Thyroid gland (tissue), 4 donors: ENCODE measurements at regions not wholly inside any gene's neighbourhood (a gene's known extent, or its start where the extent isn't known, plus 50 kb on each side); places are given as distances from the start of the nearest gene placed in this dataset.

Source experiments
- POLR2A ChIP-seq, 2 donors: fragments of 450-650 bp; IDR thresholded peaks; one replicate each; pipeline ENCODE4 v1.6.1; 2017; ENCODE audit warnings: antibody characterized with exemption in 2 of 2, mild to moderate bottlenecking in 2 of 2, moderate library complexity in 1 of 2
- TF ChIP-seq, protein P1 (sequence below), 6 experiments: fragments of 200-600 bp in 3 of 6; fragments of 450-650 bp in 3 of 6; sonication (generic) in 3 of 6; IDR thresholded peaks; one replicate each; pipeline ENCODE4 v1.5.1; 2016 to 2019; ENCODE audit warnings: antibody characterized with exemption in 6 of 6, mild to moderate bottlenecking in 2 of 6, inconsistent platforms in 1 of 6, moderate library complexity in 1 of 6

DNA sequence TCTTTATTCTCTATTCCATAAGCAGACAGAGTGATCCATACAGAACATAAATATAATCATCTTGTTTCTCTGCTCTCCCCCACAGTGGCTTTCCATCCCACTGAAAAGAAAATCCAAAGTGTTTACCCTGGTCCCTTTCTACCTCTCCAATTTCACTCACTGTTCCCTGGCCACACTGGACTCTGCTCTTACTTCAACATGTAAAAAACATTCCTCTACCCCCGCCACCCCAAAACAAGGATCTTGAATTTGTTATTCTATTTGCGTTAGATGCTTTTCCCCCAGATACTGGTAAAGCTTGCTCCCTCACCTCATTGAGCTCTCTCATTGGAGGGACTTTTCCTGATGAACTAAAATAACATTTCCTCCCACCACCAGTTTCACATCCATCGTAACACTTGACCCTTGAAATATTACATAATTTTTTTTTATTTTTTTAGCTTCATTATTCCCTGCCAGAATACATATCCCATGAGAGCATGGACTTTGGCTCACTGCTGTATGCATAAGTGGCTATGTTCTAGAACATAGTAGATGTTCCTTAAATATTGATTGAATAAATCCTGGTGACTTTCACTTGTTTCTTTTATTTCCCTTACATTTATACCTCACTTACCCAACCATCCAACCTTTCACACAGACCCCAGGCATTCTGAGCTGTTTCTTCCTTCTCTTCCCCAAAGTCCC, 162.7 kb upstream of the MEIS2 start:
- TF ChIP-seq, protein P1, sequence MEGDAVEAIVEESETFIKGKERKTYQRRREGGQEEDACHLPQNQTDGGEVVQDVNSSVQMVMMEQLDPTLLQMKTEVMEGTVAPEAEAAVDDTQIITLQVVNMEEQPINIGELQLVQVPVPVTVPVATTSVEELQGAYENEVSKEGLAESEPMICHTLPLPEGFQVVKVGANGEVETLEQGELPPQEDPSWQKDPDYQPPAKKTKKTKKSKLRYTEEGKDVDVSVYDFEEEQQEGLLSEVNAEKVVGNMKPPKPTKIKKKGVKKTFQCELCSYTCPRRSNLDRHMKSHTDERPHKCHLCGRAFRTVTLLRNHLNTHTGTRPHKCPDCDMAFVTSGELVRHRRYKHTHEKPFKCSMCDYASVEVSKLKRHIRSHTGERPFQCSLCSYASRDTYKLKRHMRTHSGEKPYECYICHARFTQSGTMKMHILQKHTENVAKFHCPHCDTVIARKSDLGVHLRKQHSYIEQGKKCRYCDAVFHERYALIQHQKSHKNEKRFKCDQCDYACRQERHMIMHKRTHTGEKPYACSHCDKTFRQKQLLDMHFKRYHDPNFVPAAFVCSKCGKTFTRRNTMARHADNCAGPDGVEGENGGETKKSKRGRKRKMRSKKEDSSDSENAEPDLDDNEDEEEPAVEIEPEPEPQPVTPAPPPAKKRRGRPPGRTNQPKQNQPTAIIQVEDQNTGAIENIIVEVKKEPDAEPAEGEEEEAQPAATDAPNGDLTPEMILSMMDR (IDR thresholded peaks at IDR 0.05) = no peak
- TF ChIP-seq POLR2A (IDR thresholded peaks at IDR 0.05) = no peak
